Stomach (tissue), 8 donors: ENCODE measurements at regions not wholly inside any gene's neighbourhood (a gene's known extent, or its start where the extent isn't known, plus 50 kb on each side); places are given as distances from the start of the nearest gene placed in this dataset.

Source experiments
- DNase-seq, 2 donors: peaks; one replicate each; pipeline versions ENCODE4 v3.0.0 to v3.0.0-alpha.2; 2013 to 2019
- H3K27ac ChIP-seq, 5 donors: fragments of 200-600 bp in 4 of 5; sonication (generic) in 4 of 5; one replicate each; pipeline ENCODE4 v1.5.1; 2013 to 2019; ENCODE audit warnings: mild to moderate bottlenecking in 1 of 5, moderate library complexity in 1 of 5
- H3K27me3 ChIP-seq, 3 donors: fragments of 200-600 bp; sonication (generic); one replicate each; pipeline ENCODE4 v1.5.1; 2017 to 2019; ENCODE audit warnings: mixed run types in 1 of 3
- H3K36me3 ChIP-seq, 4 donors: fragments of 200-600 bp; sonication (generic); 1 replicate in 3 of 4; 2 replicates in 1 of 4; pipeline ENCODE4 v1.5.1; 2016 to 2019
- H3K4me1 ChIP-seq, 4 donors: fragments of 200-600 bp; sonication (generic); one replicate each; pipeline ENCODE4 v1.5.1; 2016 to 2019
- H3K4me3 ChIP-seq, 4 donors: fragments of 200-600 bp; sonication (generic) in 3 of 4; one replicate each; pipeline ENCODE4 v1.5.1; 2016 to 2019; ENCODE audit warnings: mild to moderate bottlenecking in 1 of 4
- H3K9me3 ChIP-seq, 4 donors: fragments of 200-600 bp; sonication (generic); one replicate each; pipeline ENCODE4 v1.5.1; 2016 to 2019
- EP300 ChIP-seq: sonication (generic); formaldehyde crosslinking; IDR thresholded peaks from one replicate; pipeline ENCODE4 v1.6.1; 2017; ENCODE audit warnings: antibody characterized with exemption
- POLR2A ChIP-seq, 4 donors: fragments of 450-650 bp; IDR thresholded peaks; one replicate each; pipeline ENCODE4 v1.6.1; 2016; ENCODE audit warnings: antibody characterized with exemption in 4 of 4, control low read depth in 2 of 4, mild to moderate bottlenecking in 1 of 4, moderate library complexity in 1 of 4
- POLR2AphosphoS5 ChIP-seq, 3 donors: sonication (generic); formaldehyde crosslinking; IDR thresholded peaks; one replicate each; pipeline ENCODE4 v1.6.1; 2016; ENCODE audit warnings: antibody characterized with exemption in 3 of 3
- WGBS, 5 donors: extraction: QIAGEN DNeasy Blood & Tissue Kit in 3 of 5; methylation state at CpG; one replicate each; pipeline versions ENCODE4 v1.1.5 to v1.1.7; 2013 to 2018; 5-methylcytosine and 5-hydroxymethylcytosine counted together
- intact Hi-C: fragments of 100-400 bp; cut with DNase I; formaldehyde crosslinking; loops from one replicate; pipeline ENCODE4 v1.15.1; 2023; ENCODE audit warnings: low total_unique reads
- TF ChIP-seq, protein P1 (sequence below), 7 experiments: fragments of 450-650 bp in 4 of 7; fragments of 200-600 bp in 3 of 7; sonication (generic) in 3 of 7; IDR thresholded peaks; one replicate each; pipeline ENCODE4 v1.5.1; 2016 to 2019; ENCODE audit warnings: antibody characterized with exemption in 7 of 7, control low read depth in 2 of 7, mild to moderate bottlenecking in 1 of 7
- donor health status: healthy with polysubstance abuse.
- donor health status: Bipolar disorder and iron deficiency.
- donor health status: healthy.

DNA sequence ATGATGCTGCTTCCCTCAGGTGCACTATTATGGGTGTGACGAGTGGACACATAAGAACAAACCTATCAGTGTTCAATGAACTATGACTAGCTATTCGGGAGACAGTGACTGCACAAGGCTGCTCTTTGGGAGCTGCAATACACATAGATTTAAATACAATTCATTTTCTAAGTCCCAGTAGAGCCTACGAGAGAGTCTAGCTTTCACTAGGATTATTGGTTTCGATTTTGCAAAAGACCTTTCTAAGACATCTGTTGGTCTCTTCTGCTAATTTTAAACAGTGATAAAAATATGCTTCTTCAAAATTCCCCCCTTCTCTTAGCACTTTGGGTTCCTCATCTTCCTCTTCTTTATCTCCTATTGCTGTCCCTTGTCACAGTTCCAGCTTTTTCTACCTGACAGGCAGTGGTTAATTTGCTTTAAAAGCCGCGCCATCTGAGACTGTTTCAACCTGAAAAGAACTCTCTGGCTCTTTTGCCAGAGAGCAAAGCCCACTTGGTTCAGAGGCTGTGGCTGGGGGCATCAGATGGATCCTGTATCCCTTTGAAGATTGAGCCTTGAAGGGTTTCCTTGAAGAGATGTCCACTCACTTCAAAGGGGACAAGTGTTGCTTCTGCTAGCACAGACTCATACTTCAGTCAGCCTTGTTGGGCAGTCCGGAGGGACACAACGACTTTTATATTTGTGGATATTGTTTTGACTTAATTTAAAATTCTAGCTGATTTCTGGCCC, 241.5 kb downstream of the MAN2A1 start:
- no peak overlapping the region for H3K4me3 ChIP-seq
- no peak for DNase-seq
- intact Hi-C loops: no loop called here
- WGBS, 5 donors: 86 to 91% (median 88%) methylated on average over 8 of the region's 8 CpGs
- no peaks in the 10 kb centered on the region for H3K36me3 ChIP-seq
- no peaks in the 10 kb centered on the region for H3K4me1 ChIP-seq
- no peak for TF ChIP-seq POLR2AphosphoS5 (IDR thresholded peaks at IDR 0.05)
- TF ChIP-seq EP300: no peak
- H3K27ac ChIP-seq: no peak overlapping the region
- H3K27me3 ChIP-seq: no peaks in the 10 kb centered on the region
- no peaks in the 10 kb centered on the region for H3K9me3 ChIP-seq

DNA sequence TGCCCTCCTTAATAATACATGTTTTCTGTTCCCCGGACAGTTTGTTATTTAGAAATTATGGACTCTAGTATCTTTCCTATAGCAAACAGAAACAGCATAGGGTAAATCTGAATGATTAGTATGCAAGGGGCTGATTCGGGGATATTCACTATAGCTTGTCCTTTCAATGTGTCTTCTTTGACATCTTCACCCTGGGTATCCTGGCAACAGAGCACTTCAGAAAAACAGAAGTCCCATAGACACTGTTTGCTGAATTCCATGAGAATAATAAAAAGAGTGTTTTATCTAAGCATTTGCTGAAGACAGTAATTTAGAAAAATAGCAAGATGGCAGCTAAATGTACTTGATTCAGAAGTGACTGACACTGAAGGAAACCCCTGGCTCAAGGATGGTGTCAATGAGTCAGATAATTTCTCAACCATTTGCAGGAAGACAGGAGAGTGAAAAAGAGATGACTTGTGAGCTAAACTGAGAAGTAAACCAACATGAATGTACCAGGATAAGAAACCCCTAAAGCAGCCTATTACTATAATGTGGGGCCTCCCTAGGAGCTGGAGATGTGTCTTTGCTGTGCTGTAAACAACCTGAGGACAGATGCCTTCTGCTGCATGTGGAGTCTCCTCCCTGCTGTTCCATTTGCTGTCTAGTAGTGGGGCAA, 246.2 kb downstream of the MAN2A1 start:
- intact Hi-C loops: no loop called here

DNA sequence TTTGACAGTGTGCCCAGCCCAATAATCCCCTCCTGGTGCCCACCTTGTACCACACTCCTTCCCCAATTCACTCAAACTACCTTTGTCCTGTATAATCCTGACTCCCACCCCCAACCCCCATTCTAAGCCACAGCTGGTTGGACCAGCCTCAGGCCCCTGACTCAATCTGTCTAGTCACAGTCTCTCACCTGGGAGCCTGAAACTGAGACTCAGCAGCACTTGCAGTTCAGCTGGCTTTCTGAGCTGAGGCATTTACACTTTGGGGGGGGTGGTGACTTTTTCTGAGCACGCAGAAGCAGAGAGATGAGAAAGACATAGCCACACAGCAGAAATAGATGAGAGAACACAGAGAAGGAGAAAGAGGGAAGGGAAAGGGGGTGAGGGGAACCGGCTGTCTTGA, 247.3 kb downstream of the MAN2A1 start:
- 58 to 71% (median 62%) methylated on average over 2 of the region's 2 CpGs for WGBS, 5 donors

More for the DNA sequence above, 246.2 kb downstream of the MAN2A1 start:
- Histone ChIP-seq H3K9me3 (peaks cover 0 to 16% (median 5%) of the 10 kb centered on the region in 4 donors), H3K4me1 (no peaks in the 10 kb centered on the region), H3K27ac (no peak overlapping the region), H3K4me3 (no peak overlapping the region), H3K27me3 (no peaks in the 10 kb centered on the region), H3K36me3 (no peaks in the 10 kb centered on the region)
- TF ChIP-seq EP300 (no peak), POLR2A (IDR thresholded peaks at IDR 0.05) (no peak), POLR2AphosphoS5 (IDR thresholded peaks at IDR 0.05) (no peak)
- TF ChIP-seq, protein P1, sequence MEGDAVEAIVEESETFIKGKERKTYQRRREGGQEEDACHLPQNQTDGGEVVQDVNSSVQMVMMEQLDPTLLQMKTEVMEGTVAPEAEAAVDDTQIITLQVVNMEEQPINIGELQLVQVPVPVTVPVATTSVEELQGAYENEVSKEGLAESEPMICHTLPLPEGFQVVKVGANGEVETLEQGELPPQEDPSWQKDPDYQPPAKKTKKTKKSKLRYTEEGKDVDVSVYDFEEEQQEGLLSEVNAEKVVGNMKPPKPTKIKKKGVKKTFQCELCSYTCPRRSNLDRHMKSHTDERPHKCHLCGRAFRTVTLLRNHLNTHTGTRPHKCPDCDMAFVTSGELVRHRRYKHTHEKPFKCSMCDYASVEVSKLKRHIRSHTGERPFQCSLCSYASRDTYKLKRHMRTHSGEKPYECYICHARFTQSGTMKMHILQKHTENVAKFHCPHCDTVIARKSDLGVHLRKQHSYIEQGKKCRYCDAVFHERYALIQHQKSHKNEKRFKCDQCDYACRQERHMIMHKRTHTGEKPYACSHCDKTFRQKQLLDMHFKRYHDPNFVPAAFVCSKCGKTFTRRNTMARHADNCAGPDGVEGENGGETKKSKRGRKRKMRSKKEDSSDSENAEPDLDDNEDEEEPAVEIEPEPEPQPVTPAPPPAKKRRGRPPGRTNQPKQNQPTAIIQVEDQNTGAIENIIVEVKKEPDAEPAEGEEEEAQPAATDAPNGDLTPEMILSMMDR (IDR thresholded peaks at IDR 0.05): no peak
- no peak for DNase-seq
- WGBS, 5 donors: 71 to 75% (median 73%) methylated on average over 2 of the region's 2 CpGs

DNA sequence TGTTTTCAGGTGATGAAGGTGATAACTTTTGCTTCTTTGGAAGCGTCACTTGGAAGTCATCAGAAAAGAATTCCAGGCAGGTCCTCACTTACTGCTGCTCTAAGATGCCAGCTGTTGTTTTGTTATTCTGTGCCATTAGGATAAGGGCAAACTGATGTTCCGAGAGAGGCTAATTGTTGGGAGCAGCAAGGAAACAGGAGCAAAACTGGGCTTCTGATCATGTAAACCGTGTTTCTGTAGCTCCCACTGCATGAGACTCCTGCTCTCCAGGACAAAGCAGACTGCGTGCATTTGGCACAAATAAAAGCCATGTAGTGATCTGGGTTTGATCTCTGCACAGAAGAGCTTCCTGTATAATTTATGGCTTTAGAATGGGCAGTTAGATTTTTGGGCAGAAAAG, 248.2 kb downstream of the MAN2A1 start:
- Histone ChIP-seq H3K27me3 (no peaks in the 10 kb centered on the region), H3K27ac (no peak overlapping the region), H3K9me3 (peaks cover 0 to 16% (median 5%) of the 10 kb centered on the region in 4 donors), H3K4me3 (no peak overlapping the region), H3K4me1 (peaks cover 0 to 10% (median 0%) of the 10 kb centered on the region in 4 donors), H3K36me3 (no peaks in the 10 kb centered on the region)
- 66 to 85% (median 81%) methylated on average over 4 of the region's 4 CpGs for WGBS, 5 donors
- TF ChIP-seq POLR2AphosphoS5 (IDR thresholded peaks at IDR 0.05) (no peak), POLR2A (IDR thresholded peaks at IDR 0.05) (no peak), EP300 (no peak)
- TF ChIP-seq, protein P1 (IDR thresholded peaks at IDR 0.05): no peak
- DNase-seq: no peak
- intact Hi-C loops: no loop called here

More for the DNA sequence above, 247.3 kb downstream of the MAN2A1 start:
- Histone ChIP-seq H3K4me1 (peaks cover 0 to under 1% (median 0%) of the 10 kb centered on the region in 4 donors), H3K27me3 (no peaks in the 10 kb centered on the region), H3K4me3 (no peak overlapping the region), H3K36me3 (no peaks in the 10 kb centered on the region), H3K27ac (no peak overlapping the region), H3K9me3 (peaks cover 0 to 16% (median 5%) of the 10 kb centered on the region in 4 donors)
- TF ChIP-seq EP300: no peak
- intact Hi-C loops: no loop called here
- DNase-seq: no peak

DNA sequence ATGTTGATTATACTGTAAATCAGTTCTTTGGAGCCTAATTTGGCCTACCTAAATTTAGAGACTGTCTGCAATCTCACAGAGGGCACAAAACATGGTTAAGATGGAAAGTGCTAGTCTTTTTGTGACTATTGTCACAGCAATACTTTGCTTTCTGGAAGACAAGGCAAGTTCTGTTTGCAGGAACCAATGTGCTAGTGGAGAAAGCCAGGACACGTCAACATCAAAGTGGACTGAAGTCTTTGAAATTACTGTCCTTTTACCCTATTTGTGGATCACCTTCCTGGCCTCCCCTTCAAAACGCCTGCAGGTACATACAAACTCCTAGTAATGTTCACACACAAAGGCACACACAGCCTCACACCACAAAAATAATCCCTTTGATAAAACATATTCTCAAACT, 248.7 kb downstream of the MAN2A1 start:
- TF ChIP-seq POLR2A (IDR thresholded peaks at IDR 0.05) (no peak), EP300 (no peak), POLR2AphosphoS5 (IDR thresholded peaks at IDR 0.05) (no peak)
- TF ChIP-seq, protein P1 (IDR thresholded peaks at IDR 0.05): no peak
- Histone ChIP-seq H3K9me3 (peaks cover 0 to 16% (median 5%) of the 10 kb centered on the region in 4 donors), H3K36me3 (no peaks in the 10 kb centered on the region), H3K4me1 (peaks cover 0 to 12% (median 0%) of the 10 kb centered on the region in 4 donors), H3K27ac (no peak overlapping the region), H3K4me3 (no peak overlapping the region), H3K27me3 (no peaks in the 10 kb centered on the region)
- no peak for DNase-seq
- 63 to 82% (median 79%) methylated on average over 2 of the region's 2 CpGs for WGBS, 5 donors
- intact Hi-C loops: no loop called here
